Activated T-cell treated with anti-CD3 and anti-CD28 coated beads for 4 hours (primary cell): ENCODE measurements at regions not wholly inside any gene's neighbourhood (a gene's known extent, or its start where the extent isn't known, plus 50 kb on each side); places are given as distances from the start of the nearest gene placed in this dataset.
"Not testable (repeated sequence)": the region's sequence is repeated elsewhere in the genome, so short reads cannot be mapped to it uniquely, and the experiment has no call there.

Source experiments
- DNase-seq: peaks from one replicate; pipeline ENCODE4 v3.0.0-alpha.2; 2020

DNA sequence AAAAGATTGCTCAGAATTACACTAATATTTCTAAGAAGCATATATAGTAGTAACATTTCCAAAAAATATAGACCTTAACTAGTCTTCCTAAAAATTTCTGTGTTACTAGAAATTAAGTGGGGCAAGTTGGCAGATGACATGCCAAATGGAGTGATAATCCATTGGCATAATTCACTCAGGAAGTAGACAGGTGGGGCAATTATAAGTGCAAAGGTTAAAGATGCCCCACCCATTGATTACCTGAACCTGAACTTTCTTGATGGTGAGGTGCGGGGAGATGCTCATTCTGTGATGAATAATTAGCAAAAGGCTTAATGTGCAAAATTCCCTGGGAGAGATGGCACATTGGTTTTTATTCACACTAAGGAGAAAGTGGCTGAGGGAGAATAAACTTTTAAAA, 145.8 kb upstream of the RASGEF1B start:
- no peak for DNase-seq

DNA sequence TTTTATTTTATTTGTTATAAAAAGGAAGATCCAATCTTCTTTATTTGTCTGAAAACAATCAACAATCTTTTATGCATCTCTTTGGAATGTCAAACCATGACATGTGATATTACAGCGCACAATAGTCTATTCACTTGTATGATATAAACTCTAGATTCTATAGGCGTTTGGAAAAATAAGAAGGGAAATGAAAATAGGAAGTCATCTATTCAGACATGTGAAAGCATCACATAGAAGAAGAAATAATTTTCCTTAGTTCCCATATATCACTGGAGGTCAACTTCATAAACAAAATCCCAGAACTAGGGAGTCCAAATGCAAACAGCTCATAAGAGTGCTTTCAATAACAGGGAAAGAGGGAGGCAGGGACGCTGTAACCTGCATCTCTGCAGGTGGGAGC, 139.5 kb upstream of the RASGEF1B start:
- no peak for DNase-seq

DNA sequence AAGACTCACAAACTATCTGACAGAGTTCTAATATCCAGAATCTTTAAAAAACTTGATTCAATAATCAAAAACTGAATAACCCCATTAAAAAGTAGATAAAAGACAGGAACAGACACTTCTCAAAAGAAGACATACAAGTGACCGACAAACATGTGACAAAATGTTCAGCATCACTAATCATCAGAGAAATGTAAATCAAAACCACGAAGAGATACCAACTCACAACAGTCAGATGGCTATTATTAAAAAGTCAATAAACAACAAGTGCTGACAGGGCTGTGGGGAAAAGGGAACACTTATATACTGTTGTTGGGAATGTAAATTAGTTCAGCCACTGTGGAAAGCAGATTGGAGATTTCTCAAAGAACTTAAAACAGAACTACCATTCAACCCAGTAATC, 138.1 kb upstream of the RASGEF1B start:
- DNase-seq: no peak

DNA sequence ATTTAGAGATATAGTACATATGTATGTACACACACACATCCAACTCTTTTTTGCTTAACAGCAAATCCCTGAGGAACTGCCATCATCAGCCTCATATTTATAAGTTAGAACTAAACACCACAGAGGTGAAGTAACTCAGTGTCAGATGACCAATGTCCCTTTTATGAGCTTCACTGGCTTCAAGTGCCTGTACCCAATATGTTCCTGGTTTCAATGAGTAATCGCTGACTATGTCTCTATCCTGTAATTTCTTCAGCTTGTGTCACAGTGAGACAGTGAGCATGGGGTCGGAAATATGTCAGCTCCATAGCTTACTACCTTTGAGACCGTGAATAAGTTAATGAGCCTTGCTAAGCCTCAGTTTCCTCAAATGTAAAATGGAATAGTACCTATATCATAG, 136.2 kb upstream of the RASGEF1B start:
- DNase-seq: no peak

DNA sequence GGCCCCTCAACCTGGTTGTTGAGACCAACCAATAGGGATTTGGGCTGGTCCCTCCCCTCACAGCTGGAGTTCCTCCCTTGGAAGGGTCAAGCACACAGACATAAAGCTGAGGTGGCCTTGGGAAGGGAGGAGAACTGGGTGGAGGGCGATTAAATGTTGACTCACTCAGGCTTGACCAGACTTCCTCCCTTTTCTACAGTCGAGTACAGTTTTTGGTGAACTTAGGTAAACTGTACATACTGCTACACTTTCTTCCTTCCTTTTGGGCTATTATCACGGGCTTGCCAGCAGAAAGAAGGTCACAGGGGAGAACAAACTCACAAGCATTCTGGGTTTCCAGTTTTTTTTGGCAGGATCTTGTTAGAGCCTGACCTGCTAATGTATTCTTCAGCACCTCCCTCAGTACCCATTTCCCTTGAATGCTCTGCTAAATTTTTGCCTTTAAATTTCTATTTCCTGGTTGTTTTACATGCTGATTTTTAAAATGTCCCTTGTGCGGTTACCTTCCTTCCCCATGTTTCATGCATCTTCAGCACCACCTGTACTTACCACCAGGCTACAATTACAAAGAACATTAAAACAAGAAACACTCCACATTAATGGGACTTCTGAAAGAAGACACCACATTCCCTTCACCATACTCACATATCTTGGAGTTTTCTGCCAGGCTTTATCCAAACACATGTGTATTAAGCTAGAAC, 135.2 kb upstream of the RASGEF1B start:
- no peak for DNase-seq

DNA sequence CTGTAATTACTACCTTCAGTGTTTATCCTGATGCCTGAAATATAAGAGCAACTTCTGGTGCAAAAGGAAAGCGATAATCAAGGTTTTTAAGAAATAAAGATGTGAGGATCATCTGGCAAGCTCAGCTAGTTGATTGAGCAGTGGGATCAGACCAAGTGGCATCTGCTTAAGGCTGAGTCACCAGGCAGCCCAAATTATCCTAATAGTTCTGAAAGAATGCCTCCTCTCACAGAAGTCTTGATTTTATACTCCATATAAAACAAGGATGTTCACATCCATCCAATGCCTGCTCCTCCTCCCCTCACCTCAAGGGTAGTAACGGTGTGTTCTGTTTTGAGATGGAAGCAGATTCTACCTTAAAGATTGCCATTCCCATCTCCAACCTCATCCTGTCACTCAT, 134.5 kb upstream of the RASGEF1B start:
- no peak for DNase-seq

DNA sequence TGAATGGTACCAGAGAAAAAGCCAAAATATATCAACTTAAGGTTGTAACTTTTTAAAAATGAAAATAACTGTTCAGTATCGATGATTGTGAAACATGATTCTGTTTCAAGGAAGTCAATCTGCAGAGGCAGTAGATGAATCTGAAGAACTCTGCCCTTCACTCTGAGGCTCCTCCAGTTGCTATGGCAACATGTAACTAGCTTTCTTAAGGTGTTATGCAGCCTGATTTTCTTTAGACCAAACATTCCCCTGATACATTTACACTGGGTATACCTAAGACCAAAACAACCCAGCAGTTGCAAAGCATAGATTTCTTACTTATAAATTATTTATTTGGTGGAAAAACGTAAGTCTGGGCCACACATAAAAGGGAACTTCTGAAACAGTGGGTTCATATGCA, 133.6 kb upstream of the RASGEF1B start:
- no peak for DNase-seq

DNA sequence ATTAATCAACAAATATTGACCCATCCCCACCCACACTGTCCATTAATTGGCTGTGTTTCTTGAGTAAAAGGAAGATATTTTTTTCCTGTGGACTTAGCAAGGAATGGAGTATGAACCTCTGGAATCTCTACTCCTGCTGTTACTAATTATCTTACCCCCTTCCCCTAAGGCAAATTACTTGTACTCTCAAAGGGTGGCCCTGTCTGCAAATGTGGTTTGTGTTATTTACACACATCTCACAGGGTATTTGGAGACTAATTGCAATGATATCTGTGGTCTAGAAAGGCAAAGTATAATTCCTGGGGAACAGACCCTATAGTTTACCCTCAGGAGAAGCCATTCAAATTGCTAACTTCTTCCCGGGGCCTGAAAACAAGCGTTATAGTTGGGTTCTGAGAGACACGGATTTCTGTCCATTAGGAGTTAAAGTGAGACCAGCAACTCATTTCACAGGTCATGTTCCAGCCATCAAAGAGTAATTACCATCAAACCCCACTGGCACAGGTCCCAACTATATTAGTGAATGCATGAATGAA, 133.0 kb upstream of the RASGEF1B start:
- DNase-seq: no peak

DNA sequence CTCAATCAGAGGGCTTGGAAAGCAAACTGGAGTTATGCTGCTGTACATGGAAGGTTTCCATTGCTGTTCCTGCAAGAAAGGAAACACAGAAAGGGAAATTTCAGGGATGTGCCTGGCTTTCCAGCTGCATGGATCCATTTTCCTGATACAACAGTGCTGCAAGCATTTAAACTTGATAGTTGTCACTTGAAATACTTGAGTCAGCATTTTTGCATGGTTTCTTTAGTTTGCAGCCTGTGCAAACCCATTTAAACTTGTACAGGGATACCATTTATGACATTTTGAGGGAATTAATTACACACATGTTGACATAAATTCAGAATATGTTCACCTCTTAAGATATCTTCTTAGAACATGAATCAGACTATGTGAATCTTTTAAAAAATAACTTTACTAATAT, 131.1 kb upstream of the RASGEF1B start:
- no peak for DNase-seq

DNA sequence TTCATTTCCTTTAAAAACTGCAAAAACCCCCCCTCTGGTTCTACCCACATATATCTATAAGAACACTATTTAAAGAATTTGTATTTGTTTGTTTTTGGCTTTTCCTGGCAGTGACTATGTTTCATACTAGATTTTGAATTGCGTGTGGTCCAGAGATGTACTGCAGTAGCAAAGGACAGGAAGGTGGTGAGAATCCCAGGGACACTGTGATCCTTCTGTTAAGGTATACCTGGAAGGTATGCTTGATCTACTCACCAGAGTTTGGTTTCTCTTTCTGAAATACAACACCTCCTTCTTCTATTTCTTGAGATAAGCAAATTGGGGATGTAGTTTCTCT, 129.6 kb upstream of the RASGEF1B start:
- DNase-seq: no peak

DNA sequence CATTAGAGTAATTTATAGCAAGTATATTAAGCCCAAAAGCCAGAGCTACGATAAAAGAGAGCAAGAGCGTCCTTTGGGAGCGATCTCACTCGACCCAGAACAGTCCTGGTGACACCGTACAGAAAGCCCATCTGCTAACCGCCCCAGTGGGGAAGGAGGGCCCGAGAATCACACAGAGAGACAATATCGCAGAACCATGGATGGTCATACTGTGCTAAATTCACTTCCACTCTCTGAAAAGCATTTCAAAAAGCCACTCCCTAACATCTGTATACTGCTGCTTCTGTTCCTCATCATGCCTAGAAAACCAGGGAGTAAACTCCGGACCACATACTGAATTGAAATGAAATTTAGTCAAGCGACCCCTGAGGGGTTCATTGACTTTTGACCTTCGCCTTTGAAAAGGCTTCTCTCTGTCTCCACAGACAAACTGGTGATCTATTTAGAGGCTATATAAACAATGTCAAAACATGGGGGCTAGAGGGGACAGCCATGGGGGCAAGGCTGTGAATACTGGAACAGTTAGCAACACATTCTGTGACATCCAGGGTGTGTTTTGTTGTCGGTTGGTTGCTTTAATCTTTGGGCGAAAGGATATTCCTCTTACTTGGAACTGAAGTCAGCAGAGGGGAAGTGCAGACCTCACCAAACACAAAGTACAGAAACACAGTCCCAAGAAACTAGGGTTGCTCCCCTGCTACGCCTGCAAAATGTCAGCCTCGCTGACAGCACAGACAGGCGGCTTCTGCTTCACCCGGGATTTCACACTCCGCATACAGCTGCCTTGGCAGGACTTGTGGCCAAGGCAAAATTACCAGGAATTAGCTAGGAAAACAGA, 129.0 kb upstream of the RASGEF1B start:
- no peak for DNase-seq

DNA sequence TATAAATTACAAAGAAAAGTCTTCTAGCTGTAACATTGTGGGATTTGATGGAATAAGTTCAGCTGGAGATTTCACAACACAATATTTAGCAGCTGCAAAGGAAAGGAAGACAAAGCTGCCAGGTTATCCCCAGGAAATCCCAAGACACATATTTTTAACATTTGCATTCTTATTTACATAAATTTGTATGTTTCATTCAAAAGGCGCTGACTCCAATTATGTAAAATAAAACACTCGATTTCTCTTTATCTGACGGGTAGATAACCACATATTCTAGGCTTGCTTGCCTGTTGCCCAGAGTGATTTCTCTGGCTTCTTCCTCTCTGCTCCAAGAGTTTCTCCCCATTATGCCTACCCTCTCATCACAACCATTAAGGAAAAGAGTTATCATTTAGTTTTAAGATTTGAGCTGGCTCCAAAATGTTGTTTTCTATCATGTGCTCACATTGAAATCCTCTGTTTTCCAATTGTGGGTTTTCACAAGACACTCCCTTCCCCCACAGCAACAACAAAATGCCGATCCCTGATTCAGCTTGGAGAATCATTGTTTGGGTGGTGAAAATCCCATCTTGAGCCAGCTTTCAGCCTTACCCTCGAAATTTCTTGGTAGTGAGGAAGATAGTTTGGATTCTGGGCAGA, 128.2 kb upstream of the RASGEF1B start:
- DNase-seq: no peak

DNA sequence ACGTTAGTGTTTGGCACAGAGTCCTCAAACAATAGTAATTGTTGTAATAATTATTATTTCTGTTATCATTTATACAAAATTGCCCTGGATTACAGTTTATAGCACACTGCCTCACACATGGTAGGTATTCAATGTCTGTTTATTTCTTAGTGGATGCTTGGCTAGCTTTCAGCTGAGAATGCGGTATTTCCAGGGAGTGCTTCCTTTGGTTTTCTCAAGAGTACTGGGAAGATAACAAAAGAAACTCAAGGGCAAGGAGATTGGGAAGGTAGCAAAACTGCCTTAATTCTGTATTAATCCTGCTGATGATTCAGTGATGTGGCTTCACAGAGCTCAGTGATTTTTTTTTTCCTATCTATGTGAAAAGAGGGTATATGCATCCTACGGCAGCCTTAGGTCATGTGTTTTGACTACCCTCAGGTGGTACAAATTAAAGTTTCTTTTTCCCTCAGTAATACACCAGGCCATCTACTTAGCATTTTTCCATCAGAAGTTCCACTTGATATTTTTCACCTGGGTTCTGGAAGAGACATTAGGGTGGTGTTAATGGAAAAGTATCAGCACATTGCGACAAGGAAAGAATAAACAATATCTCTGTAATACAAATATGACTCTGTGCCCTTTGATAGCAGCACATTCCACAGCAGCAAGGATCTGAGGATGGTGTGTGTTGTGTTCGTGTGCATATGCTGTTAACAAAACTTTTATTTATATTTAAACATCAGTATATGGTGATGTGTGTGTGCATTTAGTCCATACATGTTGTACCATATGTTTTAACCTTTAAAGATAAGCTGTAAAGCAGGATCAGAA, 124.3 kb upstream of the RASGEF1B start:
- DNase-seq: no peak

DNA sequence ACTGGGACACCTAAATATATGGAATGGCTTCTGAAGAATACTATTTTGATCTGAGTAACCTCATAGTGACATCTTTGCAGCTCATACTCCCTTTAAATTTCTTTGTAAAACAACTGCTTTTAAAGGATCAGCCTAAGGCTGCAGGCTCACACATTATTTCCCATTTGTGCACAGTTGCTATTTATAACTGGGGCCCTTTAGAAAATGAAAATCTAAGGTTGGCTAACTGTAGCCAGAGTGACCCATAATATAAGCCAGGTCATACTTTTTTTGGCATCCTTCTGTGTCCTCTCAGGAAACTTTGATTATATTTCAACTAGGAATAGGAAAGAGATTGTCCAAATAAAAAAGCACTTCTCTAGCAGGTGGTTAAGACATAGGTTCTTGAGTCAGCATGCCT, 123.6 kb upstream of the RASGEF1B start:
- no peak for DNase-seq

DNA sequence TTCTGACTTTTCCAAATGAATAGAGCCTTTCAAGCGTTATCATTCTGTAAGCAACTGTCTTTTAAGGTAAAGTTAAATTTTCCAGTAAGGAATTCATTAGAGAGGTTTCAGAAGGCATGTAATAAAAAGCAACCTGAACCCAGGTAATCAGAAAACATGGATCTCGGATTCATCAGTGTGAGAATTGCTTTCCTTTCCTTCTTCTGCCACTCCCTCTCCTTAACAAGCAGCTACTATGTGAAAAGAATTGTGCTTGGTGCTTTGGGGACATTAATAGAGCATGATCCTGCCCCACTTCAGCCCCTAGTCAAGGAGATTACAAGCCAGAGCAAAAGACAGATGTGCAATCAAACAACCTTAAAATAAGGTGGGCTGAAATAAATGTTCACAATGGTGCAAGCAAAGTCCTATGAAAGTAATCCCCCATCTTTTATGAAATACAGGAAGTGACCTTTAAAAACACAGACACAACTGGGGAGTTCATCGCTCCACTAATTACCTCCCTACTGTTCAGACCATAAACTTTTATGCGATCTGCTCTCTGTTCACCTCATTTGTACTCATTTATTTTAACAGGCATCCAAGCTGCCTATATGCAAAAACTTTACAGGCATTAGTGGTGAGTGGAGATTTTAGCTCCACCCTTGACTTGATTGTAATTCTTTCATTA, 122.9 kb upstream of the RASGEF1B start:
- DNase-seq: no peak

DNA sequence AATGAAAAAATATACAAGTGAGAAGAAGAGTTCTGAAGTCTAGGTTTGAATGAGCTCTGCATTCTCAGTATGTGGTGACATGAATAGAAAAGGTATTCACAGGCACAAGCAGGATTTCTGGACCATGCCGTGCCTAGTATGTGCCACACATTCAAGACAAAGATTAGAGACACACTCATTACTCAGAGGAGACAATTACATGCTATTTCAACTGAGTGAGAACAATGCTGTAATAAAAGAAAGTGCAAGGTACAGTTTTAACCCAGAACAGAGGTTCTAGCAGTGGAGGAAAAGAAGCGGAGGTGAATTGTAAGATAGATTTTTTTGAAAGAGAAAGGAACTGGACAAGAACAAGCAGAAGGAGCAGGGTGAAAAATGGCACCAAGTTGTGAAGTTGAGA, 121.0 kb upstream of the RASGEF1B start:
- DNase-seq: no peak

DNA sequence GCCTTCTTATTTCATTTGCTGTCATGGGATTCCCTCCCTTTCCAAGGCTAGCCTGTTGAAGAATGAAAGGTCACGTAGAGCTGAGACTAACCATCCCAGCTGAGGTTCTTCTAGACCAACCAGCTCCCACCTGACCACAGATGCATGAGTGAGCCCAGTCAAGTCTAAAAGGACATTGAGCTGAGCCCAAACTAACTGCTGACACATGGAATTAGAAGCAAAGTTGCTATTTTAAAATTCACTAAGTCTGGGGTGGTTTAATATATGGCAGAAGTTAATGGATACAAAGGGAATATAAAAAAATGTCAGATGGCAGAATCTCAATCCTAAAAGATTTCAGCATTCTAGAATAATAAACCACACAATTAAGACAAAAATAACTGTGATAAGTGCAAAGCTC, 118.9 kb upstream of the RASGEF1B start:
- DNase-seq: no peak

DNA sequence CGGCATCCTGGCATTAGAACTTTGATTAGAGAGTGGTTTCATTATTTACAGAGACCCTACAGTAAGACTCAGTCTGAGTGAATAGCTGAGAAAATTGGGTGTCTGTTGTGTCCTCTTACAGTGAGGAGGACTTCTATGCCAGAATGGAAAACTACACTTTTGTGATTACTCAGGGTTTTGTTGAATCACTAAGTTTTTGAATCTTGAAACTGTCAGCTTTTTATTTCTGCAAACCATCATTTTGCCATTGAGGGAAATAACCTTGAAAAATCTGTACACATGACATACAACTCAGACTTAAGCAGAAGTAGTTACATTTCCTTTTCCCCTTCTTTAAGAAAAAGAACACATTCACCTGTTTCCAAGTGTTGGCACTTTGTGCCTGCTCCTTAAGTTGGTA, 117.6 kb upstream of the RASGEF1B start:
- no peak for DNase-seq

DNA sequence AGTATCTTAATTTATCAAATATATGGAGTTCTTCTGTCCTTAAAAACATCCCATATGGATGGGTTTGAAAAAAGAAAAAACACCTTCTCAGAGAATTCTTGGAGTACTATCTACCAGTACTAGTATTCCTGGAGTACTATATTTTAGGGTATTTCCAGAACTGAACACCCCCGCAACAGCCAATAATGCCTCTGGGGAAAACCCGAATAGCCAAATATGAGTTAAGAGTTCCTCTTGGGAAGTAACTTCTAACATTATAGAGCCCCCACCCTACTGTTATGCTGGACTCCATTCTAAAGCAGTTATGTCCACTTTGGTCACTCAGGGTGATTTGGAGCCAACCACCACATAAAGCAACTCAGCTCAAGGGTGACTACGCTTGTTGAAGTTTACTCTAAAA, 115.0 kb upstream of the RASGEF1B start:
- DNase-seq: no peak

DNA sequence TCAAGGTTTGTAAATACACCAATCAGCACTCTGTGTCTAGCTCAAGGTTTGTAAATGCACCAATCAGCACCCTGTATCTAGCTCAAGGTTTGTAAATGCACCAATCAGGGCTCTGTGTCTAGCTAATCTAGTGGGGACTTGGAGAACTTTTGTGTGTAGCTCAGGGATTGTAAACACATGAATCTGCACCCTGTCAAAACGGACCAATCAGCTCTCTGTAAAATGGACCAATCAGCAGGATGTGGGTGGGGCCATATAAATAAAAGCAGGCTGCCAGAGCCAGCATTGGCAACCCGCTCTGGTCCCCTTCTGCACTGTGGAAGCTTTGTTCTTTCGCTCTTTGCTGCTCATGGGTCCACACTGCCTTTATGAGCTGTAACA, 109.3 kb upstream of the RASGEF1B start:
- DNase-seq: not testable (repeated sequence)

DNA sequence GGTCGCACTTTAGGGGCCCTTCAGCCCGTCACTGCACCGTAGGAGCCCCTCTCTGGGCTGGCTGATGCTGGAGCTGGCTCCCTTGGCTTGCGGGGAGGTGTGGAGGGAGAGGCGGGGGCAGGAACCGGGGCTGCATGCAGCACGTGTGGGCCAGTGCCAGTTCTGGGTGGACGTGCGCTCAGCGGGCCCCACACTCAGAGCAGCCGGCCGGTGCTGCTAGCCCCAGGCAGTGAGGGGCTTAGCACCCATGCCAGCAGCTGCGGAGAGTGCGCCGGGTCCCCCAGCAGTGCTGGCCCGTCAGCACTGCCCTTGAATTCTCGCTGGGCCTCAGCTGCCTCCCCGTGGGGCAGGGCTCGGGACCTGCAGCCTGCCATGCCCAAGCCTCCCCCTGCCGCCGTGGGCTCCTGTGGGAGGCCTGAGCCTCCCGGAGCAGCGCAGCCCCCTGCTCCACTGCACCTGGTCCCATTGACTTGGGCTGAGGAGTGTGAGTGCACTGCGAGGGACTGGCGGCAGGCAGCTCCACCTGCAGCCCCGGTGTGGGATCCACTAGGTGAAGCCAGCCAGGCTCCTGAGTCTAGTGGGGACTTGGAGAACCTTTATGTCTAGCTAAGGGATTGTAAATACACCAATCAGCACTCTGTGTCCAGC, 108.8 kb upstream of the RASGEF1B start:
- DNase-seq: no peak

DNA sequence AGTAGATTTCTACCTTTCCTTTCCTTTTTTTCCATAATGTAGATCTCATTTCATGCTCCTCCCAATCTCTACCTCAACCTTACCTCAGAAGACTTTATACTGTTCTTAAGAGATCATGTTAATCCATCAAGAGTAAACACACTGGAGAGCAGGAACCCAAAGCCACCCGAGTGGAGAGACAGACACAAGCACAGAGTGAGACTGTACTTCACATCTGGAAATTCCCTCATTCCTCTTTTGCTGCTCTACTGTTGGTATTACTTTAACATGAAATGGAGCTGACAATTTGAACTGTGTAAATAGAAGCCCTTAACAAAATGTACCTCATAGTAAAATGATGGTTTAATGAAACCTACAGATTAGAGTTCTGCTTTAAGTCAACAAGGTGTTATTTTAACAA, 105.7 kb upstream of the RASGEF1B start:
- no peak for DNase-seq
